ENCODE measurements at regions not wholly inside any gene's neighbourhood (a gene's known extent, or its start where the extent isn't known, plus 50 kb on each side); places are given as distances from the start of the nearest gene placed in this dataset.
A peak's percentile ranks its signal among the peaks of the same experiment; 100 is the strongest.
"Not testable (repeated sequence)": the region's sequence is repeated elsewhere in the genome, so short reads cannot be mapped to it uniquely, and the experiment has no call there.

DNA sequence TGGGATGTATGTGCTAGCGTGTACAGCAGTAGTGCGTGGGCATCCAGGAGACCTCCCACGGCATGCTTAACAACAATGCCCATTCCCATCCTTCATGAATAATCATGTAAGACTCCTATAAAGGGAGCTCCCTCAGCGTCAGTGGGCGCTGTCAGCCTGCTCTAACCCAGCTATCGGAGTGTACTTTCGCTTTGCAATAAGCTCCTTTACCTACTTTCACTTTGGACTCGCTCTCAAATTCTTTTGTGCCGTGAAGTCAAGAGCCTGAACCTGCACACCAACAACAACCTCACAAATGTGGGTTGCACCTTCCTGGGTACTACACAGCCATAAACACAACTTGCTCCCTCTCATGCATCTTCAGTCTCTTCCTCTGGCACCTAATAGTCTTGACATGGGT, 114.8 kb upstream of the PAXBP1 start:
- no peak for DNase-seq

DNA sequence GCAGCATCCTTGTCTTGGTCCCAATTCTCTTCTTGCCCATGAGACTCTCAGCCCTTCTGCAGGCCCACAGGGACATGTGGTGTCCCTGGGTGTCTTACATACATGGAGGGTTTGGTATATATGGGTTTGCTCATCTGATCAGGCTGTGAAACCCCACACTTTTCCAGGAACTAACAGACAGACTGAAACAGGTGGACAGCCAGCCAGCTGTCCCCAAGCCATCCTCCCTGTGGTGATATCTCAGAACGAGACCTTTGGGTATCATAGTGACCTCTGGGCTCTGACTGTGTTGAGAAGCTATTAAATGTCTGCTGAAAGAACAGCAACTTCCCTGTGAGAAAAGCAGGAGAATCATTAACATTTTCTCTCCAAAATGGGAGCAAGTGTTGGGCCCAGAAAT, 115.5 kb upstream of the PAXBP1 start:
- DNase-seq = no peak

DNA sequence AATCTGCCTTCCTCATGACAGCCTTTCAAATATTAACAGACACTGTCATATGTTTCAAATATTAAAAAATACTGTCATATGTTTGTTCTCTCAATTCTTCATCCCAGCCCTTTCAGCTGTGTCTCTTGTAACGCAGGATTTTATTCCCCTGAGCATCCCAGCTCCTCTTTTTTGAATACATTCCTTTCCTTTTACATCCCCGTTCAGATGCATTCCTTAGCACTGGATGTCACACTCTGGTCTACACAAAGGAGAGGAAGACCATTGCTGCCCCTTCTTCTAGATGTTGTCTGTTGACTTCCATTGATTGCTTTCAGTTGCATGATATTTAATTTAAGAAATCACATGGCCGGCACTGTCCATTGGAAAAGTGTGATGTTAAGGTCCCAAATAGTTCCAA, 117.4 kb upstream of the PAXBP1 start:
- no peak for DNase-seq

DNA sequence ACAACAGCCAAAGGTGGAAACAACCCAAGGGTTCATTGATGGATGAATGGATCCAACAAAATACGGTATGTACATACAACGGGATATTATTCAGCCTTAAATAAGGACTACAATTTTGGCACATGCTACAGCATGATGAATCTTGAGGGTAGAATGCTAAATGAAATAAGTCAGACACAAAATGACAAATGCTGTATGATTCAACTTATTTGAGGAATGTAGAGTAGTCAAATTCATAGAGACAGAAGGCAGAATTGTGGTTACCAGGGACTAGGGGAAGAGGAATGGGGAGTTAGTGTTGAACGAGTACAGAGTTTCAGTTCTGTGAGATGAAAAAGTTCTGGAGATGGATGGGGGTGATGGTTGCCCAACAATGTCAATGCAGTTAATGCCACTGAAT, 118.0 kb upstream of the PAXBP1 start:
- no peak for DNase-seq

DNA sequence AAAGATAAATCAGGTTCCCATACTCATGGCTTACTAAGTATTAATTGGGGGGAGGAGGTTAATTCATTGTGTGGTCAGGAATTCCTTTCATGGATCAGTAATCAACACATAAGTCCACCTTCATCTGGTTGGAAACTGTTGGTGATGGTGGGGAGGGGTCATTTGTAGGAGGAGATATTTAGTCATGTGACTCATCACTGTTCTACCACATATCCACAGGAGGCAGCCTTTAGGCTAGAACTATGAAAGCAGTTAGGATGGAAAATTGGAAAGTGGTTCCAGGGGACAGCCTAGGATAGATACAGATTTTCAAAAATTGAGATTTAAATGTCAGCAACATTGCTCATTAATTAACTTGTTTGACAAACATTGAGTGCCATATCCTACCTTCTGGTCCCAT, 122.8 kb upstream of the PAXBP1 start:
- no peak for DNase-seq

DNA sequence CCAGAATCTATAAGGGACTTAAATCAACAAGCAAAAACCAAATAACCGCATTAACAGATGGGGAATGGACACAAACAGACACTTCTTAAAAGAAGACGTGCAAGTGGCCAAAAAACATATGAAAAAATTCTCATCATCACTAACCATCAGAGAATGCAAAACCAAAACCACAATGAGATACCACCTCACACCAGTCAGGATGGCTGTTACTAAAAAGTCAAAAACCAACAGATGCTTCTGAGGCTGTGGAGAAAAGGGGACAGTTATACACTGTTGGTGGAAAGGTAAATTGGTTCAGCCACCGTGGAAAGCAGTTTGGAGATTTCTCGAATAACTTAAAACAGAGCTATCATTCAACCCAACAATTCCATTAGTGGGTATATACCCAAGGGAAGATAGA, 124.9 kb upstream of the OLIG2 start:
- no peak for DNase-seq

DNA sequence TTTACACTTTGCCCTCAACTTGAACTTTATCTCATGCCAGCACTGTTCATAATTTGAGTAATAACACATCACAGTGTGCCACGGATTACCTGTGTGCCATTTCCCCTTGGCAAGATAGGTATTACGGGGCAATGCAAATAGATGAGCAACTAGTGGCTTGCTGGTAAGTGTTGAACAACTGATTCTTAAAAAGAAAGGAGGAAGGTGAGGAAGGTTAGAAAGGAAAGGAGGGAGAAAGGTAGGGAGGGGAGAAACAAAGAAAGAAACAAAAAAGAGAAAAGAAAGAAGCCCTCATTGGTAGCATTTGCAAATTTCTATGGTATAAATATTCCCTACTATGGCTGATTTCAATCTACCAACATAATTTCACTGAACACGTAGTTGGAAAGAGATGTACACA, 118.2 kb upstream of the OLIG2 start:
- DNase-seq = no peak

DNA sequence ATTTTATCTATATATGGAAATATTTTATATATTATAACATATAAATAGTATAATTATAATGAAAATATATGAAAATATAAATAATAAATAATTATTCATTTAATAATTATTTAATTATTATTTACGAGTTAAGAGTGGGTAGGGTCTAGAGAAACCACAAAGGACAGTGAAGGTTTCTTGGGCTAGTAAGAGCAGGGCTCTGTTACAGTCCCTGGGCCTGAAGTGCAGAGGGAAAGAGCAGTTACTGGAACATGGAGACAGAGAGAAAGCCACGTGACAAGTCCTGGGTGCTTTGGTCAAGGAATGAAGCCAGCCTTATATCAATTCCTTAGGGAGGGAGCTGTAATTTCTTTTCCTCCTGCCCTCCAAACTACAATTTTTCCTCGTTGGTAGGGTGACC, 117.2 kb upstream of the OLIG2 start:
- DNase-seq = no peak

DNA sequence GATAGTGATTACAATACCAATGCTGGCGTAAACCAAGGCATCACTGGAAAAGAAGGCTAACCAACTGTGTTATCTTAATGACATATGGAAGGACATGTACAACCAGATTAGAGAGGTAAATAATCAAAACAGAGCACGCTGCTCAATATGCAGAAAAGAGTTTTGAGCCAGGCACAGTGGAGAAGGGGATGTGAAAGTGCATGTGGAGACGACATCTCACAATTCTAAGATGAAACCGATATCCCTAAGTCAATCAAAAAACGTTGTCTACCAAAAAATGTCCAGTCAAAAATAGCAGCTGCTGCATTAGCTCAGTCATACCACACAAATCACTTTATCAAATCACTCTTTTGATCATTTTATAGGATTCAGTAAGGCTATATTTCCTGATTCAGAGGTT, 116.3 kb upstream of the OLIG2 start:
- DNase-seq = no peak

DNA sequence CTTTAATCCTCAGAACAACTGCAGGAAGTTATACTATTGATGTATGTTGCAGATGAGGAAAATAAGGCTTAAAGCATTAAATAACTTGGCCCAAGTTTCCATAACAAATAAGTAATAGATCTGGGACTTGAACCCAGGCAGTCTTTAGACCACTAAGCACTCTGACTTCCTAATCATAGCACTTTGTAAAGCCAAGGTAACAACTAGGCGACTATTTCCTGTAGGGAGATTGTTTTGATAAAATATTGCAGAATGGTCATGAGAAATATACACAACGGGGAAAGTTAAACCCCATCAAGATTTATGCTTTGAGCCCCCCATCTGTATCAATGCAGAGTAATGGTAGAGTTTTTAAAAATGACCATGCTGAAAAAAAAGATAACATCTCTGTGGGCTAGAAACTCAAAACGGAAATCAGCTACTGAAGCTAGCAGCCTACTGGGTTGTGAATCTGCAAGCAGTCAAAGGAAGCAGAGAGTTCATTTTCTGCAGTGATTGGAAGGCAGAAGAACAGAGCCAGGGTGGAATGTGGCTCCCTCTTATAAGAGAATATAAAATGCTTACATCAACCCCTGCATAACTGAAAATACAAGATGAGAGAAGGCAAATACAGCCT, 111.2 kb upstream of the OLIG2 start:
- no peak for DNase-seq

DNA sequence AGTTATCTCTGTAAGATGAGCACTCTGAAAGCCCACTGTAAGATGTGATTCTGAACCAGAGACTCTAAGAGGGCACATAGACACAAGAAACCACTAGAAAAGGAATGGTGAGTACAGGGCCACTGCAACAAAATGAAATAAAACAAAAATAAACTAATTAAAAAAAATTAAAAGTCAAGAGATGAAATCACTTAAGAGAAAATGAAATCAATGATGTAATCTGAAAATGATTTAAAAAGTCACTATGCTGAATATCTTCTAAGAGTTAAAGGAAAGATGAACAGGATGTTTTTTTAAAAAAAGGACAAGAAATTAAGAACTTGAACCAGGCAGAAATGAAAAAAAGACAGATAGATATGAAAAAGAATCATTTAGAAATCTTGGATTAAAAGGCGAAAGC, 110.6 kb upstream of the OLIG2 start:
- DNase-seq = no peak

DNA sequence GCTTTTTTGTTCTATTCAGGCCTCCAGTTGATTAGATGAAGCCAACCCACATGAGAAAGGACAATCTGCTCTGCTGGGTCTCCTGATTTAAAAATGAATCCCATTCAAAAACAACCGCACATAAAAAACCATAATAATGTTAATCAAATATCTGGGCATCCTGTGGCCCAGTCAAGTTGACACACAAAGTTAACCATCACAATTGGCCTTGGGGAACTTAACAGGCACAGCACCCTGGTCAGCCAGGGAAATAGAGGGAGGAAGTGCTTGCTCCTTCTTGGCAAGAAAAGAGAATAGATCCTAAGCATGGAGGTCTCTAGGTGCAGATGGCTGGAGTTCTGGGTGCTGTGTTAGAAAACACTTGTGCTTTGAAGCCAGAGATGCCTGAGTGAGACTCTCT, 109.6 kb upstream of the OLIG2 start:
- DNase-seq = no peak

DNA sequence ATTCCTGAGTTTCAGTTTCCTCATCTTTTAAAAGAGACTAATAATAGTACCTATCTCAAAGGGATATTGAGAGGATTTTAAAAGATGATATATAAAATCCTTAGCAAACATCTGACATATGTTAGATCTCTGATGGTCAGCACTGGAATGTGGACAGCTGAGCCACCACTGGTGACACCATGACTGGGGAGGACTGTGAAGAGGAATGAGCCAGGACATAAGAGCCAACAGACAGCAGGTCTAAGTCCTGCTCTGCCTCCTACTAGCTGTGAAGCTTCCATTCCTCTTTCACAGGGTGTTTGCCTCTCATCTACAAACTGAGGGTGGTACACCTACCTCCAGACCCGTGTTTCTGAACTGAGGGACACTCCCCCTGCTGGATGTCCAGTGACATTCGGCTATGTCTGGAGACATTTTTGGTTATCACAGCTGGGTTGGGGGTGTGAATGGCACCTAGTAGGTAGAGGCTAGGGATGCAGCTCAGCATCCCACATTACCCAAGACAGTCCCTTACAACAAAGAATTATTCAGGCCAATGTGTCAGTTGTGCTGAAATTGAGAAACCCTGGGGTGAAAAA, 109.1 kb upstream of the OLIG2 start:
- DNase-seq = no peak

DNA sequence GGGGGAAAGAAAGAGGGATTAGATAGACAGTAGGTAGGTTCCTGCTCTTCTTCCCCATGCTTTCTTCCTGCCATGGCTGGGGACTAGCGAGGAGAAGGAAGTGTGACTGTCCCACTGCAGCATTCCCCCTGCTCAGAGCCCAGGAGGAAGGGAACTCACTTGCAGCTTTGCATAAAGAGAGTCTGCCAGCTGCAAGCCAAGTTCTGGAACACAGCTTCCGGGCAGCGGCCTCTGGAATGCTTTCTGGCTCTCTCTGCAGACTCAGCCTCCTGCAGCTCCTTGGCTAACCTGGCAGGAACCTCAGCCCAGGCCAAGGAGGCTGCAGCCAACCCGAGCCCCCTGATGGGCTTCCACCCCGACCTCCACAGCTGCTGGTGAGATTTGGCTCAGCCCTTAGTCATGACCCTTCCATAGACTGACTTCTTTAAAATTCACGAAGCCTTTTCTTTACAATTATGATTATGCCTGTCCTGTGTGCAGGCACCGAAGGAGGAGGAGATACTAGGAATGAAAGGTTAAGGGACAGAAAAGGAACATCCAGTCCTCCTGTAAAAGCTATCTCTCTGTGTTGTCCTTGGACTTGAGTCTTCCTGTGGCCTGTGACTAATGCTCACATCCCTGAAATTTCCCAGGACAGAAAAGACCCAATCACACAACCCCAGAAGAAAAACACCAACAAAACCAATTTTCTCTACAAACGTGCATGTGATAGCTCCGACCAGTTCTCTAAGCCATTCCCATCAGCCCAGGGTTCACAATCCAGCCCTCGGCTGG, 108.2 kb upstream of the OLIG2 start:
- no peak for DNase-seq

DNA sequence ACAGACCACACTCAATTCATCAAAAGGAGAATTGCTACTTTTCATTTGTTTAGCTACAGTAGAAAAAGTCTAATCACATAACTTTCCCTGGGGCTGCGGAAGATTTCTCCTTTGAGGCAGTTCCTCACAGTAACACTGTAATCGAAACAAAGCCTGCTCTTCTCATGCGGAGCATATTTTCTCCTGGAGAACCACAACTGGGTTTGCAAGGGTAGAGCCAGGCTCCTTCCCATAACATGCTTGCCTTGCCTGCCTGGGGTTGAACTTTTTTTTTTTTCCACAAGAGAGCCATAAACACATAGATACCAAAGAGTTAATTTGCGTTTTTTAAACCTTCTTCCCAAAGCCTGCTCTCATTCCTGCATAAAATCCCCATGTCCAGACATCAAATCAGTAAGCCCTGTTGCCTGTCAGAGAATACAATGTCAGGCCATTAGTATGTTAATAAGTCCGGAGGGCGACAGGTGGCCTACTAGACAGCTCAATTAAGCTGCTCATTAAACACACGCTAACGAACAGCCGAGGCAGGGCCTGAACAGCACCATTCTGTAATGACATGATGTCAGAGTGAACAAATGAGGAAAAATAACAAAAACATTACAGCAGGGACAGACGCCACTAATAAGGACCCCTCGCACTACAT, 107.1 kb upstream of the OLIG2 start:
- peak; percentile 14 for DNase-seq

DNA sequence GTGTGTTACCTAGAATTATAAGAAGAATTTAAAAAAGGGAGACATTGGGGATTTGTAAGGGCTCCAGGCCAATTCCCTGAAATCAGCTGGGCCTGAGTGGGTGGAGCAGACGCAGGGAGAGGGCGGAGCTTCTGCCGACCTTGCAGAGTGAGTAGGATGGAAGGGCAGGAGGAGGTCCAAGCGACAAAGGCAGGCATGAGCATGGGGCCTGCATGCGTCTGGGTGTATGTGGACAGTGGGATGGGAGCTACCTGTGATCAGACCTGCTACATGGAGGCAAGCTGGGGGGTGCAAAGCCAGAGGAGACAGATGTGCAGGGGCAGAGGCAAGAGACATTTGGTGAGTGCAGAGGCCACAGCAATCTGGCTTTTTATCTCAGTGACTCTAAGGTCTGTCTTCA, 105.3 kb upstream of the OLIG2 start:
- DNase-seq = no peak

DNA sequence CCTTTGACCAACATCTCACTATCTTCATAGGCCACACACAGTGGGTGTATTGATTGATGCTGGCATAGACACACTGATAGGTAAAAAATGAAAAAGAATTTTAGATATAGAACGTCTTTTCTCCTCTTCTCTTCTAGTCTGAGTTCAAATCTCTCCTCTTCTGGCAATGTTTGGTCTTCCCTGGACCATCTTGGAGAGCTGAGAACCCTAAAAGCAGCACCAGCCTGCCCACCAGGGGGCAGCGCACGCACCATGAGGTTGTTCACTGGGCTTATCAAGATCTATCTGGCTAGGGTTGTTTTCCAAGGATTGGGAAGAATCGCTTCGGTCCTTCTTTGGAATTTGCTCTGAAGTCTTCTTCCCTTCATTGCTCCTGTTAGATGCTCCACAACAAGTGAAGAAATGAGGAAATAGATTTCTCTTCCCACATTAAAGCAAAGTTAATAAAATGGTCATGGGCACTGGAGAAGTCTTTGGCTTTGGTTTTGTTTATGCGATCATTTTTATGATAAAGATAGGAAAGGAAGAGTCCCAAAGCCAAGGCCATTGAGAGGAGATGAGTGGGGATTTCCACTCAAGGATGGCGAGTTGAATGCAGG, 104.0 kb upstream of the OLIG2 start:
- no peak for DNase-seq

DNA sequence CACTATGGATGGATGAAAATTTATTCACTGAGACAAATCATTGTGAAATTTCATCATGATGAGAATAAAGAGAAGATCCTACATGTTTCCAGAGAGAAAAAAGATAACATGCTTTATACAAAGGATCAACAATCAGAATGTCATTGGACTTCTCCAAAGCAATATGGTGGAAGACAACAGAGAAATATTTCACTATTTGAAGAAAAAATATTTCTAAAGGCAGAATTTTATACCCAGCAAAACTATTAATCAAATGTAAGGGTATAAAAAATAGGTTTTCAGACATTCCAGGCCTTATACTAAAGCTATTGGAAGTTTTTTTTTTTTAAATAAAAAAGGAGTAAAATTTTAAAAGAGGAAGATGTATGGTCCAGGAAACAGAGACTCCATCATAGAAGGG, 100.6 kb upstream of the OLIG2 start:
- no peak for DNase-seq

DNA sequence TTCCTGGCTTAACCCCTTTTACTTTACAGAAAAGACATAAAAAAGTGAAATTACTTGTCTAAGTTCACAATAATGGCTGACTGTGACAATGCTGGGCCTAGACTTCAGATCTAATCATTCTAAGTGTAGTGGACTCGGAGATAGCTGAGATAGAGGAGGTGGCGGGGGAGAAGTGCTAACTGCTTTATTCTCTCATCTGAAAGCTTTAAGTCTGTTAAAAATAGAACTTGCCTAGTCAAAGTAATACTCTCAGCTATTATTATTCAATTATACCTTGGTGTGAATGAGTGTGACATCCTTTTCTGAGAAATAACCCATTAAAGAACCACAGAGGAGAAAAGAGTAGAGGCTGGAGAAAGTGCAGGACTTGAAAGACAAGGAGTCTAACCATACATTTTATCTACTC, 96.1 kb upstream of the OLIG2 start:
- DNase-seq = no peak

DNA sequence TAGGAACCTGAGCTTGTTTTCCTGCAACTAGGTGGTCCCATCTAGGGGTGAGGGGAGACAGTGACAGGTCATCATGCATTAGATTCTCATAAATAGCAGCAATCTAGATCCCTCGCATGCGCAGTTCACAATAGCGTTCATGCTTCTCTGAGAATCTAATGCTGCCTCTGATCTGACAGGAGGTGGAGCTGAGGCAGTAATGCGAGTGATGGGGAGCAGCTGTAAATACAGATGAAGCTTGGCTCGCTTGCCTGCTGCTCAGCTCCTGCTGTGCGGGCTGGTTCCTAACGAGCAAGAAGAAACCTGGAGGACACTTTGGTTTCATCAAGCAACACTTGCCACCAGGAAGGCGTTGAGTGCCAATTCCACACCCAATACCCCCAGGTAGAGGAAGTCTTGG, 95.1 kb upstream of the OLIG2 start:
- DNase-seq = no peak

DNA sequence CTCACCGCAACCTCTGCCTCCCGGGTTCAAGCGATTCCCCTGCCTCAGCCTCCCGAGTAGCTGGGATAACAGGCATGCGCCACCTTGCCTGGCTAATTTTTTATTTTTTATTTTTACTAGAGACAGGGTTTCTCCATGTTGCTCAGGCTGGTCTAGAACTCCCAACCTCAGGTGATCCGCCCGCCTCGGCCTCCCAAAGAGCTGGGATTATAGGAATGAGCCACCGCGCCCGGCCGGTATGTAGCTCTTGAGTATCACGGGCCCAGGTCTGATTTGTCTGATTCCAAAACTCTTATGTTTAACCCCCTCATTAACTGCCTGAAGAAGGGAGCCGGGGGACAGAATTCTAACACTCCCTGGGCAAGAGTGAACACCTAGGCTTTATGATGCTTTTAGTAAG, 91.7 kb upstream of the OLIG2 start:
- not testable (repeated sequence) for DNase-seq

DNA sequence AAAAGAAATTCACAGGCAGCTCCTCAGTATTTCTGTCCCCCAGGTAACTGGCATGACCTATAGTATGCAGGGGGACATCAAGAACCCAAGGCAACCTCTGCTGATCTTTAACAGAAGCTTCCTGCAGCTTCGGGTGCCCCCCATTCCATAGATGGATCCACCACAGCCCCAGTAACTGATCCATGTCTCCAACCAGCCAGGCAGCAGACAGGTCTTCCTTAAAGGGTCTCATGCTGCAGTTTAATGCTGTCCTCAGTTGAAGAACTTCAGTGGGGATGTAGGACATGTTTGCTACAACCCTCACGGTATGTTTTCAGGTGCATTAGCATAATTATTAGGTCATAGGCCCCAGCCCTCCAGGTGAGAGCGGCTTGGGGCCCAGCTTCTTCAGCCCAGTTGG, 90.9 kb upstream of the OLIG2 start:
- DNase-seq = no peak

DNA sequence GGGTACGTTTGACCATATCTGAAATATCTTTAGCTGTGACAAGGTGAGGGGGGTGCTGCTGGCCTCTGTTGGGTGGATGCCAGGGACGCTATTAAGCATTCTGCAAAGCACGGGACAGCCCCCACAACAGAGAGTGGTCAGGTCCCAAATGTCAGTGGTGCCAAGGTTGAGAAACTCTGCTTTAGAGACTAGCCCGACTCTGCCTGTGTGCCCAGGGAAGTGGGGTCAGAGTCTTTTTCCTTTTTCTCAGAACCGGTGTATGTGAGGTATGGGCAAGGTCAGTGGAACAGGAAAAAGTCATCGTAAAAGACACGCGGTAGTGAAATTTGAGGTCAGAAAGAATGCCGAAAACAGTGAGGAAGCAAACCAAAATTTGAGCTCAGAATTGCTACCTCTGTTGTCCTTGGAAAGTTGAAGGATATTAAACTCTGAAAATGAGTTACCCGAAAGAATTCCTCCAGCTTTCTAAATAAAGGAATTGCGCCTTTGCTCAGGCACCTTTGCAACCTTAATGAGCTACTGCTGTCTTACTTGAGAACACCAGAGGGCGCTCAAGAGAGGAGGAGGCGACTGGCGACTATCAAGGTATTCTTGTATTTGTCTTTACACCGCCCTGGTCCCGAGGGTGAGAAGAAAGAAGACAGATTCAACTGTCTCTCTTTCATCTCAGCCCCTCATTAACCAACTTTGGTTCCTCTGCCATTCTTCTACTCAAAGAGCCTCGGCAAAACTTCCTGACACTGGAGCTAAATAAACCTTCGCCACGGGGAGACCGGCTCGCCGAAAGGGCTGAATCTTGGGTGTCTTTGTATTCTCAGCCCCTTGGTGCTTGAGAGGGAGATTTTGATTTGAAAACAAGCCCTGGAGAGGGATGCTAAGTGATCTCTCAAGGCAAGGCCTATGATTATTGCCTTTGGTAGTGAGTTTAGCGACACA, 85.4 kb upstream of the OLIG2 start:
- peak; percentile 26 for DNase-seq
